GM12878 (cell line): ENCODE measurements at regions not wholly inside any gene's neighbourhood (a gene's known extent, or its start where the extent isn't known, plus 50 kb on each side); places are given as distances from the start of the nearest gene placed in this dataset.
"Not testable (repeated sequence)": the region's sequence is repeated elsewhere in the genome, so short reads cannot be mapped to it uniquely, and the experiment has no call there.

Experiments used
- ATAC-seq: fragments of 200-7000 bp; cut with Tn5 transposase; 3 replicates; pipeline ENCODE4 v1.9.1; 2020; ENCODE audit warnings: mild to moderate bottlenecking, moderate library complexity
- BruUV-seq: library from RNA; stranded (reverse); fragments of 400-500 nt; replicated peaks from 2 replicates; lab custom pipeline; 2021; lab: Mats Ljungman, UMichigan
- CTCF ChIA-PET: fragments of 300-600 bp; sonication (Branson Sonifier 250); formaldehyde crosslinking; extraction: SDS; loops from one replicate; lab custom pipeline; 2021; ENCODE audit warnings: inconsistent platforms; lab: Yijun Ruan, JAX
- POLR2A ChIA-PET: fragments of 350-600 bp; formaldehyde crosslinking; extraction: SDS; loops from one replicate; lab custom pipeline; 2021; ENCODE audit warnings: inconsistent platforms; lab: Charles Lee
- RAD21 ChIA-PET: fragments of 300-600 bp; sonication (Branson Sonifier 250); formaldehyde crosslinking; loops from one replicate; lab custom pipeline; 2023; ENCODE audit warnings: antibody characterized with exemption; ENCODE audit not compliant: unreplicated experiment; lab: Charles Lee
- SMC1A ChIA-PET: fragments of 300-600 bp; sonication (Branson Sonifier 250); formaldehyde crosslinking; loops from one replicate; lab custom pipeline; 2023; ENCODE audit not compliant: unreplicated experiment, uncharacterized antibody; lab: Charles Lee
- DNase-seq: peaks from one replicate; pipeline ENCODE4 v3.0.0-alpha.2; 2011; ENCODE audit warnings: low read depth, low spot score
- FAIRE-seq: peaks from 3 replicates; lab custom pipeline; 2011; peaks lifted over from hg19 to GRCh38; lab: Jason Lieb, UNC
- H2AFZ ChIP-seq: 2 replicates; pipeline ENCODE4 v1.6.0; 2011; ENCODE audit warnings: low read depth, low read length, control low read depth; ENCODE audit not compliant: control insufficient read depth
- H3K27ac ChIP-seq: 2 replicates; pipeline ENCODE4 v1.5.1; 2011; ENCODE audit warnings: control low read depth; ENCODE audit not compliant: control insufficient read depth, insufficient read depth
- H3K27me3 ChIP-seq, 2 experiments: replicated peaks in 1 of 2; 2 replicates each; pipeline versions ENCODE4 v1.6.0 to v1.6.1; 2011; ENCODE audit warnings: low read length in 1 of 2; ENCODE audit not compliant: control insufficient read depth in 2 of 2, insufficient read depth in 2 of 2
- H3K36me3 ChIP-seq, 2 experiments: 2 replicates each; pipeline ENCODE4 v1.5.1; 2011; ENCODE audit warnings: low read length in 1 of 2; ENCODE audit not compliant: control insufficient read depth in 2 of 2, insufficient read depth in 2 of 2
- H3K4me1 ChIP-seq: 2 replicates; pipeline ENCODE4 v1.6.1; 2011; ENCODE audit warnings: mild to moderate bottlenecking, low read length, moderate library complexity, mixed read lengths; ENCODE audit not compliant: control insufficient read depth, insufficient read depth
- H3K4me2 ChIP-seq: 2 replicates; pipeline ENCODE4 v1.6.0; 2011; ENCODE audit warnings: control low read depth; ENCODE audit not compliant: control insufficient read depth, insufficient read depth
- H3K4me3 ChIP-seq: fragments of 200-600 bp; sonication (generic); 2 replicates; pipeline ENCODE4 v1.5.1; 2016
- H3K79me2 ChIP-seq: 2 replicates; pipeline ENCODE4 v1.6.0; 2011; ENCODE audit warnings: low read length; ENCODE audit not compliant: control insufficient read depth, insufficient read depth
- H3K9ac ChIP-seq: 2 replicates; pipeline ENCODE4 v1.8.0; 2011; ENCODE audit warnings: low read length, control low read depth, mixed read lengths; ENCODE audit not compliant: control insufficient read depth, insufficient read depth
- H3K9me3 ChIP-seq: replicated peaks from 3 replicates; pipeline ENCODE4 v1.5.1; 2011; ENCODE audit warnings: mild to moderate bottlenecking, low read length; ENCODE audit not compliant: control insufficient read depth, insufficient read depth
- H4K20me1 ChIP-seq: 2 replicates; pipeline ENCODE4 v1.6.0; 2011; ENCODE audit not compliant: control insufficient read depth, insufficient read depth
- BHLHE40 ChIP-seq, 2 experiments: fragments of 450-650 bp in 1 of 2; IDR thresholded peaks; 2 replicates each; pipeline ENCODE4 v1.6.1; 2011 to 2017; ENCODE audit warnings: low read depth in 2 of 2, borderline replicate concordance in 1 of 2, improper control_type of control experiment in 1 of 2, low read length in 1 of 2, mild to moderate bottlenecking in 1 of 2
- SUPT20H ChIP-seq: IDR thresholded peaks from 2 replicates; pipeline ENCODE4 v1.6.1; 2011; ENCODE audit warnings: low read depth, mild to moderate bottlenecking, low read length, moderate library complexity, borderline replicate concordance; ENCODE audit not compliant: control insufficient read depth
- WRNIP1 ChIP-seq: IDR thresholded peaks from 2 replicates; pipeline ENCODE4 v1.6.1; 2011; ENCODE audit warnings: low read depth, low read length, improper control_type of control experiment, borderline replicate concordance
- ZNF622 ChIP-seq: fragments of 450-650 bp; IDR thresholded peaks from 2 replicates; pipeline ENCODE4 v1.6.1; 2017; ENCODE audit warnings: mild to moderate bottlenecking, inconsistent platforms
- WGBS: methylation state at CpG from one replicate; pipeline ENCODE4 v1.1.6; 2016; ENCODE audit warnings: low lambda C conversion rate; ENCODE audit not compliant: insufficient replicate concordance, insufficient coverage; ENCODE audit errors: missing lambda C conversion rate; 5-methylcytosine and 5-hydroxymethylcytosine counted together
- in situ Hi-C: fragments of 300-500 bp; cut with MboI; formaldehyde crosslinking; loops from 9 replicates; pipeline ENCODE4 v1.14.3; 2018; ENCODE audit warnings: mixed read lengths
- intact Hi-C: fragments of 100-400 bp; cut with micrococcal nuclease; formaldehyde crosslinking; loops from one replicate; pipeline ENCODE4 v1.14.2; 2022; ENCODE audit not compliant: unreplicated experiment
- TF ChIP-seq, protein P1 (sequence below): IDR thresholded peaks from 2 replicates; pipeline ENCODE4 v1.6.1; 2011; ENCODE audit warnings: borderline replicate concordance, low read depth, mild to moderate bottlenecking, moderate library complexity, mixed read lengths, low read length; ENCODE audit not compliant: insufficient read depth; ENCODE audit errors: extremely low read length
- TF ChIP-seq, protein P2 (sequence below): fragments of 150-350 bp; IDR thresholded peaks from 2 replicates; pipeline ENCODE4 v1.6.1; 2016; ENCODE audit warnings: low read depth, low read length
- TF ChIP-seq, protein P3 (sequence below): fragments of 150-350 bp; IDR thresholded peaks from 2 replicates; pipeline ENCODE4 v1.6.1; 2014; ENCODE audit warnings: mild to moderate bottlenecking, low read depth, low read length

DNA sequence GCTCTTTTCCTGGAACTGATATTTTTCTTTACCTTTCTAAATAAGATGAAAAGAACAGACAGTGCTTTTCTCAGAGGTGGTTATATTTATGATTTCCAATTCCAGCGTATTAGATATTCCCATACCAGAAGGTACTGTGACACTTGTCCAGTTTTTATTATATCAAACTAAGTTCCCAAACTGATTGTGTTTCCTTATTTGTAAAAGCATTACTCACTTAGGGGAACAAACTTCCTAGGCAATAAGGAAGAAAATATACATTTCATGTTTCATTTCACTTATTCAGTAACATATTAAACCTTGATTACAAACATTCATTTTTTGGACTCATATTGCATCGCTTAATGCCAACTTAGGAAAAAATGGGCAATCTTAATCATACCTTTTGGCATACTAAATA is 1480.0 kb upstream of the NUDT12 start (continued):
- no peak for TF ChIP-seq BHLHE40 (IDR thresholded peaks at IDR 0.05; ENCODE audit: borderline replicate concordance in 1 of 2, low read depth in 2 of 2, low read length in 1 of 2)
- TF ChIP-seq, protein P1, sequence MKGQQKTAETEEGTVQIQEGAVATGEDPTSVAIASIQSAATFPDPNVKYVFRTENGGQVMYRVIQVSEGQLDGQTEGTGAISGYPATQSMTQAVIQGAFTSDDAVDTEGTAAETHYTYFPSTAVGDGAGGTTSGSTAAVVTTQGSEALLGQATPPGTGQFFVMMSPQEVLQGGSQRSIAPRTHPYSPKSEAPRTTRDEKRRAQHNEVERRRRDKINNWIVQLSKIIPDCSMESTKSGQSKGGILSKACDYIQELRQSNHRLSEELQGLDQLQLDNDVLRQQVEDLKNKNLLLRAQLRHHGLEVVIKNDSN: no peak
- TF ChIP-seq ZNF622: no peak
- TF ChIP-seq, protein P2, sequence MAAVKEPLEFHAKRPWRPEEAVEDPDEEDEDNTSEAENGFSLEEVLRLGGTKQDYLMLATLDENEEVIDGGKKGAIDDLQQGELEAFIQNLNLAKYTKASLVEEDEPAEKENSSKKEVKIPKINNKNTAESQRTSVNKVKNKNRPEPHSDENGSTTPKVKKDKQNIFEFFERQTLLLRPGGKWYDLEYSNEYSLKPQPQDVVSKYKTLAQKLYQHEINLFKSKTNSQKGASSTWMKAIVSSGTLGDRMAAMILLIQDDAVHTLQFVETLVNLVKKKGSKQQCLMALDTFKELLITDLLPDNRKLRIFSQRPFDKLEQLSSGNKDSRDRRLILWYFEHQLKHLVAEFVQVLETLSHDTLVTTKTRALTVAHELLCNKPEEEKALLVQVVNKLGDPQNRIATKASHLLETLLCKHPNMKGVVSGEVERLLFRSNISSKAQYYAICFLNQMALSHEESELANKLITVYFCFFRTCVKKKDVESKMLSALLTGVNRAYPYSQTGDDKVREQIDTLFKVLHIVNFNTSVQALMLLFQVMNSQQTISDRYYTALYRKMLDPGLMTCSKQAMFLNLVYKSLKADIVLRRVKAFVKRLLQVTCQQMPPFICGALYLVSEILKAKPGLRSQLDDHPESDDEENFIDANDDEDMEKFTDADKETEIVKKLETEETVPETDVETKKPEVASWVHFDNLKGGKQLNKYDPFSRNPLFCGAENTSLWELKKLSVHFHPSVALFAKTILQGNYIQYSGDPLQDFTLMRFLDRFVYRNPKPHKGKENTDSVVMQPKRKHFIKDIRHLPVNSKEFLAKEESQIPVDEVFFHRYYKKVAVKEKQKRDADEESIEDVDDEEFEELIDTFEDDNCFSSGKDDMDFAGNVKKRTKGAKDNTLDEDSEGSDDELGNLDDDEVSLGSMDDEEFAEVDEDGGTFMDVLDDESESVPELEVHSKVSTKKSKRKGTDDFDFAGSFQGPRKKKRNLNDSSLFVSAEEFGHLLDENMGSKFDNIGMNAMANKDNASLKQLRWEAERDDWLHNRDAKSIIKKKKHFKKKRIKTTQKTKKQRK: no peak
- TF ChIP-seq WRNIP1: no peak
- TF ChIP-seq, protein P3, sequence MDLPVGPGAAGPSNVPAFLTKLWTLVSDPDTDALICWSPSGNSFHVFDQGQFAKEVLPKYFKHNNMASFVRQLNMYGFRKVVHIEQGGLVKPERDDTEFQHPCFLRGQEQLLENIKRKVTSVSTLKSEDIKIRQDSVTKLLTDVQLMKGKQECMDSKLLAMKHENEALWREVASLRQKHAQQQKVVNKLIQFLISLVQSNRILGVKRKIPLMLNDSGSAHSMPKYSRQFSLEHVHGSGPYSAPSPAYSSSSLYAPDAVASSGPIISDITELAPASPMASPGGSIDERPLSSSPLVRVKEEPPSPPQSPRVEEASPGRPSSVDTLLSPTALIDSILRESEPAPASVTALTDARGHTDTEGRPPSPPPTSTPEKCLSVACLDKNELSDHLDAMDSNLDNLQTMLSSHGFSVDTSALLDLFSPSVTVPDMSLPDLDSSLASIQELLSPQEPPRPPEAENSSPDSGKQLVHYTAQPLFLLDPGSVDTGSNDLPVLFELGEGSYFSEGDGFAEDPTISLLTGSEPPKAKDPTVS: no peak
- no peak for TF ChIP-seq SUPT20H

DNA sequence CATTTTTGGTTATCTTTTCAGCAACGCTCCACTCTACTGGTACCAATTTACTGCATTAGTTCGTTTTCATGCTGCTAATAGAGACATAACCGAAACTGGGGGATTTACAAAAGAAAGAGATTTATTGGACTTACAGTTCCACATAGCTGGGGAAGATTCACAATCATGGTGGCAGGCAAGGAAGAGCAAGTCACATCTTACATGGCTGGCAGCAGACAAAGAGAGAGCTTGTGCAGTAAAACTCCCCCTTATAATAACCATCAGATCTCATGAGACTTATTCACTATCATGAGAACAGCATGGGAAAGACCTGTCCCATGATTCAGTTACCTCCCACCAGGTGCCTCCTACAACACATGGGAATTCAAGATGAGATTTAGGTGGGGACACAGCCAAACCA is 1474.2 kb upstream of the NUDT12 start:
- H2AFZ ChIP-seq, POLR2A ChIA-PET, ATAC-seq, H3K4me1 ChIP-seq, RAD21 ChIA-PET, FAIRE-seq, H3K27ac ChIP-seq, BruUV-seq, intact Hi-C loops, H3K4me2 ChIP-seq, in situ Hi-C loops, H3K36me3 ChIP-seq, DNase-seq, CTCF ChIA-PET, H3K9ac ChIP-seq, H3K27me3 ChIP-seq, H3K9me3 ChIP-seq, H3K79me2 ChIP-seq, H4K20me1 ChIP-seq, H3K4me3 ChIP-seq: not testable (repeated sequence)
- SMC1A ChIA-PET: interaction anchor here (0.6 kb wide), 1 partner anchor 606 kb away, joined by 3 read pairs; no protein-coding TSS in a partner anchor
- 7% methylated on average over 3 of the region's 3 CpGs for WGBS
